ENCODE measurements at regions not wholly inside any gene's neighbourhood (a gene's known extent, or its start where the extent isn't known, plus 50 kb on each side); places are given as distances from the start of the nearest gene placed in this dataset.

GRCh38 chr13:29980339-29980738 is 129.9 kb upstream of the UBL3 start:
- H3K27me3 ChIP-seq: no peaks in the 10 kb centered on the region
- 68 to 95% methylated on average over 2 of the region's 2 CpGs for WGBS, 2 donors
- ATAC-seq (ENCODE audit: low FRiP score in 2 of 2): no peak
- no peak for TF ChIP-seq EP300 (IDR thresholded peaks at IDR 0.05)
- no peak for TF ChIP-seq POLR2AphosphoS5 (IDR thresholded peaks at IDR 0.05)
- no peak for TF ChIP-seq CTCF (IDR thresholded peaks at IDR 0.05)
- no peak for TF ChIP-seq POLR2A (IDR thresholded peaks at IDR 0.05)
- no peak overlapping the region for H3K4me3 ChIP-seq
- H3K4me1 ChIP-seq: no peaks in the 10 kb centered on the region
- no peak overlapping the region for H3K27ac ChIP-seq
- H3K9me3 ChIP-seq: no peaks in the 10 kb centered on the region
- DNase-seq: no peak
- H3K36me3 ChIP-seq: no peaks in the 10 kb centered on the region

GRCh38 chr13:29978211-29978610 is 127.8 kb upstream of the UBL3 start:
- Histone ChIP-seq H3K4me3 (no peak overlapping the region), H3K36me3 (no peaks in the 10 kb centered on the region), H3K9me3 (no peaks in the 10 kb centered on the region), H3K27ac (no peak overlapping the region), H3K4me1 (no peaks in the 10 kb centered on the region), H3K27me3 (no peaks in the 10 kb centered on the region)
- DNase-seq (no peak), ATAC-seq (ENCODE audit: low FRiP score in 2 of 2) (no peak)
- TF ChIP-seq POLR2AphosphoS5 (IDR thresholded peaks at IDR 0.05) (no peak), CTCF (IDR thresholded peaks at IDR 0.05) (no peak), EP300 (IDR thresholded peaks at IDR 0.05) (no peak), POLR2A (IDR thresholded peaks at IDR 0.05) (no peak)
- 88 to 98% methylated on average over 2 of the region's 2 CpGs for WGBS, 2 donors

- Histone ChIP-seq H3K27ac (no peak overlapping the region), H3K27me3 (no peaks in the 10 kb centered on the region), H3K36me3 (no peaks in the 10 kb centered on the region), H3K4me3 (no peak overlapping the region), H3K4me1 (no peaks in the 10 kb centered on the region), H3K9me3 (no peaks in the 10 kb centered on the region)
- ATAC-seq (ENCODE audit: low FRiP score in 2 of 2) (no peak), DNase-seq (no peak)
- TF ChIP-seq POLR2A (IDR thresholded peaks at IDR 0.05) (no peak), CTCF (IDR thresholded peaks at IDR 0.05) (no peak), POLR2AphosphoS5 (IDR thresholded peaks at IDR 0.05) (no peak), EP300 (IDR thresholded peaks at IDR 0.05) (no peak)
- 54 to 60% methylated on average over 6 of the region's 6 CpGs for whole genome bisulfite sequencing, 2 donors
Measured at GRCh38 chr13:29977476-29978120, 127.2 kb upstream of the UBL3 start.

GRCh38 chr13:29976535-29976934 is 126.1 kb upstream of the UBL3 start:
- Histone ChIP-seq H3K9me3 (no peaks in the 10 kb centered on the region), H3K4me3 (no peak overlapping the region), H3K4me1 (no peaks in the 10 kb centered on the region), H3K27me3 (no peaks in the 10 kb centered on the region), H3K36me3 (no peaks in the 10 kb centered on the region), H3K27ac (no peak overlapping the region)
- ATAC-seq (ENCODE audit: low FRiP score in 2 of 2) (no peak), DNase-seq (no peak)
- no peak for TF ChIP-seq CTCF (IDR thresholded peaks at IDR 0.05)
- no peak for TF ChIP-seq POLR2AphosphoS5 (IDR thresholded peaks at IDR 0.05)
- no peak for TF ChIP-seq POLR2A (IDR thresholded peaks at IDR 0.05)
- no peak for TF ChIP-seq EP300 (IDR thresholded peaks at IDR 0.05)
- 95 to 100% methylated on average over 5 of the region's 5 CpGs for WGBS, 2 donors

GRCh38 chr13:29975283-29975682 is 124.9 kb upstream of the UBL3 start:
- DNase-seq (no peak), ATAC-seq (ENCODE audit: low FRiP score in 2 of 2) (no peak)
- Histone ChIP-seq H3K9me3 (no peaks in the 10 kb centered on the region), H3K4me3 (no peak overlapping the region), H3K27ac (no peak overlapping the region), H3K27me3 (no peaks in the 10 kb centered on the region), H3K36me3 (no peaks in the 10 kb centered on the region), H3K4me1 (no peaks in the 10 kb centered on the region)
- WGBS, 2 donors: 95% methylated on average over 1 of the region's 1 CpG
- no peak for TF ChIP-seq CTCF (IDR thresholded peaks at IDR 0.05)

All from upper lobe of left lung (tissue), 6 donors.